Tibial nerve (tissue), 4 donors: ENCODE measurements at regions not wholly inside any gene's neighbourhood (a gene's known extent, or its start where the extent isn't known, plus 50 kb on each side); places are given as distances from the start of the nearest gene placed in this dataset.
"Not testable (repeated sequence)": the region's sequence is repeated elsewhere in the genome, so short reads cannot be mapped to it uniquely, and the experiment has no call there.

Experiments
- DNase-seq, 2 donors: peaks; one replicate each; pipeline ENCODE4 v3.0.0-alpha.2; 2019; ENCODE audit warnings: low spot score in 2 of 2
- H3K27ac ChIP-seq, 4 donors: fragments of 200-600 bp; sonication (generic) in 3 of 4; one replicate each; pipeline ENCODE4 v1.5.1; 2017 to 2019; ENCODE audit warnings: mild to moderate bottlenecking in 1 of 4
- H3K27me3 ChIP-seq, 2 donors: fragments of 200-600 bp; sonication (generic) in 1 of 2; one replicate each; pipeline versions ENCODE4 v1.5.1 to v1.6.0; 2017 to 2019
- H3K36me3 ChIP-seq, 3 donors: fragments of 200-600 bp; sonication (generic); one replicate each; pipeline ENCODE4 v1.5.1; 2018 to 2019
- H3K4me1 ChIP-seq, 4 donors: fragments of 200-600 bp; sonication (generic) in 3 of 4; one replicate each; pipeline ENCODE4 v1.5.1; 2017 to 2019
- H3K4me3 ChIP-seq, 4 donors: fragments of 200-600 bp; sonication (generic) in 3 of 4; one replicate each; pipeline ENCODE4 v1.5.1; 2017 to 2019; ENCODE audit warnings: mild to moderate bottlenecking in 1 of 4, moderate library complexity in 1 of 4
- H3K9me3 ChIP-seq, 4 donors: fragments of 200-600 bp; sonication (generic) in 3 of 4; one replicate each; pipeline ENCODE4 v1.5.1; 2017 to 2019
- EP300 ChIP-seq, 2 donors: sonication (generic); formaldehyde crosslinking; IDR thresholded peaks; one replicate each; pipeline ENCODE4 v1.6.1; 2017; ENCODE audit warnings: antibody characterized with exemption in 2 of 2, mild to moderate bottlenecking in 1 of 2
- POLR2A ChIP-seq, 2 donors: fragments of 450-650 bp; IDR thresholded peaks; one replicate each; pipeline ENCODE4 v1.6.1; 2017; ENCODE audit warnings: antibody characterized with exemption in 2 of 2, mild to moderate bottlenecking in 2 of 2, moderate library complexity in 2 of 2
- WGBS, 2 donors: methylation state at CpG; one replicate each; pipeline ENCODE4 v1.1.5; 2018; 5-methylcytosine and 5-hydroxymethylcytosine counted together
- TF ChIP-seq, protein P1 (sequence below), 5 experiments: fragments of 200-600 bp in 3 of 5; fragments of 450-650 bp in 2 of 5; sonication (generic) in 3 of 5; IDR thresholded peaks; one replicate each; pipeline ENCODE4 v1.5.1; 2016 to 2019; ENCODE audit warnings: antibody characterized with exemption in 5 of 5, mild to moderate bottlenecking in 3 of 5, moderate library complexity in 2 of 5

- H3K4me1 ChIP-seq = no peaks in the 10 kb centered on the region
- no peak for DNase-seq
- H3K9me3 ChIP-seq = no peaks in the 10 kb centered on the region
- TF ChIP-seq, protein P1, sequence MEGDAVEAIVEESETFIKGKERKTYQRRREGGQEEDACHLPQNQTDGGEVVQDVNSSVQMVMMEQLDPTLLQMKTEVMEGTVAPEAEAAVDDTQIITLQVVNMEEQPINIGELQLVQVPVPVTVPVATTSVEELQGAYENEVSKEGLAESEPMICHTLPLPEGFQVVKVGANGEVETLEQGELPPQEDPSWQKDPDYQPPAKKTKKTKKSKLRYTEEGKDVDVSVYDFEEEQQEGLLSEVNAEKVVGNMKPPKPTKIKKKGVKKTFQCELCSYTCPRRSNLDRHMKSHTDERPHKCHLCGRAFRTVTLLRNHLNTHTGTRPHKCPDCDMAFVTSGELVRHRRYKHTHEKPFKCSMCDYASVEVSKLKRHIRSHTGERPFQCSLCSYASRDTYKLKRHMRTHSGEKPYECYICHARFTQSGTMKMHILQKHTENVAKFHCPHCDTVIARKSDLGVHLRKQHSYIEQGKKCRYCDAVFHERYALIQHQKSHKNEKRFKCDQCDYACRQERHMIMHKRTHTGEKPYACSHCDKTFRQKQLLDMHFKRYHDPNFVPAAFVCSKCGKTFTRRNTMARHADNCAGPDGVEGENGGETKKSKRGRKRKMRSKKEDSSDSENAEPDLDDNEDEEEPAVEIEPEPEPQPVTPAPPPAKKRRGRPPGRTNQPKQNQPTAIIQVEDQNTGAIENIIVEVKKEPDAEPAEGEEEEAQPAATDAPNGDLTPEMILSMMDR (IDR thresholded peaks at IDR 0.05) = no peak
- TF ChIP-seq EP300 (IDR thresholded peaks at IDR 0.05) = no peak
- no peaks in the 10 kb centered on the region for H3K36me3 ChIP-seq
- 32 to 66% methylated on average over 4 of the region's 4 CpGs for WGBS, 2 donors
- H3K27me3 ChIP-seq = no peaks in the 10 kb centered on the region
- no peak overlapping the region for H3K27ac ChIP-seq
- no peak overlapping the region for H3K4me3 ChIP-seq
Measured at GRCh38 chrX:40853004-40853815, 117.9 kb upstream of the MED14 start.

- TF ChIP-seq EP300 (IDR thresholded peaks at IDR 0.05) = no peak
- TF ChIP-seq, protein P1 (IDR thresholded peaks at IDR 0.05) = no peak
- no peak for TF ChIP-seq POLR2A (IDR thresholded peaks at IDR 0.05)
- Histone ChIP-seq H3K27me3 (no peaks in the 10 kb centered on the region), H3K9me3 (no peaks in the 10 kb centered on the region), H3K4me3 (no peak overlapping the region), H3K36me3 (no peaks in the 10 kb centered on the region), H3K27ac (no peak overlapping the region), H3K4me1 (no peaks in the 10 kb centered on the region)
- DNase-seq = no peak
Measured at GRCh38 chrX:40853816-40854123, 118.4 kb upstream of the MED14 start.

GRCh38 chrX:40854242-40854641 is 118.9 kb upstream of the MED14 start:
- 85 to 100% methylated on average over 1 of the region's 1 CpG for WGBS, 2 donors
- Histone ChIP-seq H3K27ac (no peak overlapping the region), H3K9me3 (no peaks in the 10 kb centered on the region), H3K4me3 (no peak overlapping the region), H3K4me1 (no peaks in the 10 kb centered on the region), H3K27me3 (no peaks in the 10 kb centered on the region), H3K36me3 (no peaks in the 10 kb centered on the region)
- no peak for DNase-seq
- no peak for TF ChIP-seq POLR2A (IDR thresholded peaks at IDR 0.05)
- TF ChIP-seq, protein P1 (IDR thresholded peaks at IDR 0.05) = no peak
- no peak for TF ChIP-seq EP300 (IDR thresholded peaks at IDR 0.05)

DNA sequence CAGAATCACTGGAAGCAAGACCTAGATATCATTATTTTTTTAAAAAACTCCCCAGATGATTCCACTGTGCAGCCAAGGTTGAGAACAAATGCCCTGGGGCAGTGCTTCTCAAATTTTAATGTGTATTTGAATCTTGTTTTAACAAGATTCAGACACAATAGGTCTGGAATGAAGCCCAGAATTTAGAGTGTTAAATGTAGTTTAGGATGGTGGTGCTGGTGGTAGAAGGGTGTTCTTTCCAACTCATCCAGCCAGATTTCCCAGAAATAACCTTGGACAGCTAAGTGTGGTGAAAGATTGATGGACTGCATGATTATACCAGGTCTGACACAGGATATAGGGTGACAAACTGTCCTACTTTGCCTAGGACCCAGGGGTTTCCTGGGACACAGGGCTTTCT is 120.1 kb upstream of the MED14 start:
- no peaks in the 10 kb centered on the region for H3K36me3 ChIP-seq
- H3K4me3 ChIP-seq = no peak overlapping the region
- H3K9me3 ChIP-seq = no peaks in the 10 kb centered on the region
- no peak for DNase-seq
- H3K27me3 ChIP-seq = no peaks in the 10 kb centered on the region
- TF ChIP-seq EP300 (IDR thresholded peaks at IDR 0.05) (no peak), POLR2A (IDR thresholded peaks at IDR 0.05) (no peak)
- TF ChIP-seq, protein P1 (IDR thresholded peaks at IDR 0.05) = no peak
- H3K27ac ChIP-seq = no peak overlapping the region
- H3K4me1 ChIP-seq = no peaks in the 10 kb centered on the region

- TF ChIP-seq, protein P1 (IDR thresholded peaks at IDR 0.05) = no peak
- no peak for TF ChIP-seq EP300 (IDR thresholded peaks at IDR 0.05)
- Histone ChIP-seq H3K27ac (no peak overlapping the region), H3K4me1 (no peaks in the 10 kb centered on the region), H3K36me3 (no peaks in the 10 kb centered on the region), H3K4me3 (no peak overlapping the region), H3K9me3 (no peaks in the 10 kb centered on the region), H3K27me3 (no peaks in the 10 kb centered on the region)
- DNase-seq = no peak
Measured at GRCh38 chrX:40855932-40856515, 120.7 kb upstream of the MED14 start.

- 94 to 98% methylated on average over 13 to 41 of the region's 47 CpGs for WGBS, 2 donors
- H3K4me1 ChIP-seq, H3K9me3 ChIP-seq, H3K4me3 ChIP-seq, H3K36me3 ChIP-seq, DNase-seq, H3K27ac ChIP-seq, H3K27me3 ChIP-seq: not testable (repeated sequence)
Measured at GRCh38 chrX:40861952-40862554, 126.7 kb upstream of the MED14 start.

GRCh38 chrX:40863260-40863659 is 127.9 kb upstream of the MED14 start:
- H3K27ac ChIP-seq, H3K4me3 ChIP-seq, H3K27me3 ChIP-seq, H3K36me3 ChIP-seq, H3K9me3 ChIP-seq, H3K4me1 ChIP-seq, DNase-seq: not testable (repeated sequence)
- WGBS, 2 donors = 45 to 58% methylated on average over 4 of the region's 4 CpGs
